ENCODE measurements at regions not wholly inside any gene's neighbourhood (a gene's known extent, or its start where the extent isn't known, plus 50 kb on each side); places are given as distances from the start of the nearest gene placed in this dataset.

DNA sequence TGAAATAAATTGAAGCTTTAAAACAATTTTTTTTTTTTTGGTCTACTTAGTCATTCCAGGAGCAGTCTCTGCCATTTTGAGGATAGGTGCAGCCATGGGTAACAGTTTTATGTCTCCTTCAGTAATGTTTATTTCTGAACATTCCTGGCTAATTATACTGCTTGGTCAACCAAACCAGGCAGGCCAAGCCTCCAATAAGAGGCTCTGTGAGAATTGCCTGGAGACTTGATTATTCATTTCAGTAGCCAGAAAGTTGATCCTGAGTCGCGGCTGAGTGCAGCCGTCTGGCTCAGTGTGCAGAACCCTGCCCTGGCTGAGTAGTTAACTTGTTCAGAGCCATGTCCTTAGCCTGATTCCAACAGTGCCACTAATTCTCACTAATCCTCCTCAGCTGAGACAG lies 364.0 kb upstream of the FAT3 start:
- peaks cover 0 to 13% of the 10 kb centered on the region in 2 experiments; a peak in 2 of 4 replicates for H3K4me1 ChIP-seq (ENCODE audit: control insufficient read depth in 1 of 2, insufficient read depth in 2 of 2, low read depth in 1 of 2, low read length in 1 of 2)
- no peaks in the 10 kb centered on the region for H3K36me3 ChIP-seq (replicated peaks in 1 of 2; ENCODE audit: control insufficient read depth in 1 of 2, insufficient read depth in 2 of 2, low read length in 1 of 2)
- no peak for DNase-seq
- no peak overlapping the region for H2AFZ ChIP-seq (ENCODE audit: low read depth)
- no peak overlapping the region for H3K9ac ChIP-seq
- H3K9me2 ChIP-seq = no peaks in the 10 kb centered on the region
- TF ChIP-seq YY1 (IDR thresholded peaks at IDR 0.05; ENCODE audit: low read depth) (no peak), RCOR1 (IDR thresholded peaks at IDR 0.05; ENCODE audit: low read length) (no peak), NFIC (IDR thresholded peaks at IDR 0.05; ENCODE audit: borderline replicate concordance) (no peak), GABPA (IDR thresholded peaks at IDR 0.05; ENCODE audit: low read depth) (no peak), CHD2 (IDR thresholded peaks at IDR 0.05; ENCODE audit: low read length, partially characterized antibody) (no peak), FOXJ3 (CRISPR knock-in tag; IDR thresholded peaks at IDR 0.05) (no peak), POLR2AphosphoS5 (IDR thresholded peaks at IDR 0.05; ENCODE audit: low read depth, low read length) (no peak), GATA2 (CRISPR knock-in tag; IDR thresholded peaks at IDR 0.05) (no peak), NRF1 (IDR thresholded peaks at IDR 0.05; ENCODE audit: low read depth, low read length) (no peak), RFX5 (IDR thresholded peaks at IDR 0.05; ENCODE audit: low read length) (no peak), MEF2A (IDR thresholded peaks at IDR 0.05; ENCODE audit: borderline replicate concordance, low read depth) (no peak), RXRA (IDR thresholded peaks at IDR 0.05; ENCODE audit: borderline replicate concordance, low read depth) (no peak), TAF1 (IDR thresholded peaks at IDR 0.05; ENCODE audit: borderline replicate concordance, low read depth, low read length) (no peak), SIN3A (IDR thresholded peaks at IDR 0.05; ENCODE audit: borderline replicate concordance, low read depth, low read length) (no peak)
- TF ChIP-seq, protein P1, sequence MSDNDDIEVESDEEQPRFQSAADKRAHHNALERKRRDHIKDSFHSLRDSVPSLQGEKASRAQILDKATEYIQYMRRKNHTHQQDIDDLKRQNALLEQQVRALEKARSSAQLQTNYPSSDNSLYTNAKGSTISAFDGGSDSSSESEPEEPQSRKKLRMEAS (IDR thresholded peaks at IDR 0.05; ENCODE audit: low read depth) = no peak
- TF ChIP-seq, protein P2, sequence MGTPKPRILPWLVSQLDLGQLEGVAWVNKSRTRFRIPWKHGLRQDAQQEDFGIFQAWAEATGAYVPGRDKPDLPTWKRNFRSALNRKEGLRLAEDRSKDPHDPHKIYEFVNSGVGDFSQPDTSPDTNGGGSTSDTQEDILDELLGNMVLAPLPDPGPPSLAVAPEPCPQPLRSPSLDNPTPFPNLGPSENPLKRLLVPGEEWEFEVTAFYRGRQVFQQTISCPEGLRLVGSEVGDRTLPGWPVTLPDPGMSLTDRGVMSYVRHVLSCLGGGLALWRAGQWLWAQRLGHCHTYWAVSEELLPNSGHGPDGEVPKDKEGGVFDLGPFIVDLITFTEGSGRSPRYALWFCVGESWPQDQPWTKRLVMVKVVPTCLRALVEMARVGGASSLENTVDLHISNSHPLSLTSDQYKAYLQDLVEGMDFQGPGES (IDR thresholded peaks at IDR 0.05; ENCODE audit: low read depth, low read length) = no peak
- TF ChIP-seq, protein P3, sequence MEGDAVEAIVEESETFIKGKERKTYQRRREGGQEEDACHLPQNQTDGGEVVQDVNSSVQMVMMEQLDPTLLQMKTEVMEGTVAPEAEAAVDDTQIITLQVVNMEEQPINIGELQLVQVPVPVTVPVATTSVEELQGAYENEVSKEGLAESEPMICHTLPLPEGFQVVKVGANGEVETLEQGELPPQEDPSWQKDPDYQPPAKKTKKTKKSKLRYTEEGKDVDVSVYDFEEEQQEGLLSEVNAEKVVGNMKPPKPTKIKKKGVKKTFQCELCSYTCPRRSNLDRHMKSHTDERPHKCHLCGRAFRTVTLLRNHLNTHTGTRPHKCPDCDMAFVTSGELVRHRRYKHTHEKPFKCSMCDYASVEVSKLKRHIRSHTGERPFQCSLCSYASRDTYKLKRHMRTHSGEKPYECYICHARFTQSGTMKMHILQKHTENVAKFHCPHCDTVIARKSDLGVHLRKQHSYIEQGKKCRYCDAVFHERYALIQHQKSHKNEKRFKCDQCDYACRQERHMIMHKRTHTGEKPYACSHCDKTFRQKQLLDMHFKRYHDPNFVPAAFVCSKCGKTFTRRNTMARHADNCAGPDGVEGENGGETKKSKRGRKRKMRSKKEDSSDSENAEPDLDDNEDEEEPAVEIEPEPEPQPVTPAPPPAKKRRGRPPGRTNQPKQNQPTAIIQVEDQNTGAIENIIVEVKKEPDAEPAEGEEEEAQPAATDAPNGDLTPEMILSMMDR (IDR thresholded peaks at IDR 0.05) = no peak
- TF ChIP-seq, protein P4, sequence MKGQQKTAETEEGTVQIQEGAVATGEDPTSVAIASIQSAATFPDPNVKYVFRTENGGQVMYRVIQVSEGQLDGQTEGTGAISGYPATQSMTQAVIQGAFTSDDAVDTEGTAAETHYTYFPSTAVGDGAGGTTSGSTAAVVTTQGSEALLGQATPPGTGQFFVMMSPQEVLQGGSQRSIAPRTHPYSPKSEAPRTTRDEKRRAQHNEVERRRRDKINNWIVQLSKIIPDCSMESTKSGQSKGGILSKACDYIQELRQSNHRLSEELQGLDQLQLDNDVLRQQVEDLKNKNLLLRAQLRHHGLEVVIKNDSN (IDR thresholded peaks at IDR 0.05; ENCODE audit: borderline replicate concordance, low read depth) = no peak
- TF ChIP-seq, protein P5, sequence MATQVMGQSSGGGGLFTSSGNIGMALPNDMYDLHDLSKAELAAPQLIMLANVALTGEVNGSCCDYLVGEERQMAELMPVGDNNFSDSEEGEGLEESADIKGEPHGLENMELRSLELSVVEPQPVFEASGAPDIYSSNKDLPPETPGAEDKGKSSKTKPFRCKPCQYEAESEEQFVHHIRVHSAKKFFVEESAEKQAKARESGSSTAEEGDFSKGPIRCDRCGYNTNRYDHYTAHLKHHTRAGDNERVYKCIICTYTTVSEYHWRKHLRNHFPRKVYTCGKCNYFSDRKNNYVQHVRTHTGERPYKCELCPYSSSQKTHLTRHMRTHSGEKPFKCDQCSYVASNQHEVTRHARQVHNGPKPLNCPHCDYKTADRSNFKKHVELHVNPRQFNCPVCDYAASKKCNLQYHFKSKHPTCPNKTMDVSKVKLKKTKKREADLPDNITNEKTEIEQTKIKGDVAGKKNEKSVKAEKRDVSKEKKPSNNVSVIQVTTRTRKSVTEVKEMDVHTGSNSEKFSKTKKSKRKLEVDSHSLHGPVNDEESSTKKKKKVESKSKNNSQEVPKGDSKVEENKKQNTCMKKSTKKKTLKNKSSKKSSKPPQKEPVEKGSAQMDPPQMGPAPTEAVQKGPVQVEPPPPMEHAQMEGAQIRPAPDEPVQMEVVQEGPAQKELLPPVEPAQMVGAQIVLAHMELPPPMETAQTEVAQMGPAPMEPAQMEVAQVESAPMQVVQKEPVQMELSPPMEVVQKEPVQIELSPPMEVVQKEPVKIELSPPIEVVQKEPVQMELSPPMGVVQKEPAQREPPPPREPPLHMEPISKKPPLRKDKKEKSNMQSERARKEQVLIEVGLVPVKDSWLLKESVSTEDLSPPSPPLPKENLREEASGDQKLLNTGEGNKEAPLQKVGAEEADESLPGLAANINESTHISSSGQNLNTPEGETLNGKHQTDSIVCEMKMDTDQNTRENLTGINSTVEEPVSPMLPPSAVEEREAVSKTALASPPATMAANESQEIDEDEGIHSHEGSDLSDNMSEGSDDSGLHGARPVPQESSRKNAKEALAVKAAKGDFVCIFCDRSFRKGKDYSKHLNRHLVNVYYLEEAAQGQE (IDR thresholded peaks at IDR 0.05; ENCODE audit: low read depth, low read length) = no peak
- no peaks in the 10 kb centered on the region for H3K27me3 ChIP-seq (ENCODE audit: insufficient read depth)
- WGBS (ENCODE audit: low lambda C conversion rate) = 100% methylated on average over 1 of the region's 3 CpGs
- H3F3A ChIP-seq (replicated peaks; ENCODE audit: insufficient read depth) = no peaks in the 10 kb centered on the region
- H3K27ac ChIP-seq (ENCODE audit: low read depth in 2 of 2, low read length in 1 of 2) = no peak overlapping the region; a peak in 1 of 4 replicates
- ChIA-PET CTCF (interaction anchor here (1.1 kb wide), 1 partner anchor 27 kb away, joined by 3 read pairs; no protein-coding TSS in a partner anchor), POLR2A (no interaction called here)
- H3K79me2 ChIP-seq (ENCODE audit: insufficient read depth) = no peaks in the 10 kb centered on the region
- no peaks in the 10 kb centered on the region for H4K20me1 ChIP-seq (ENCODE audit: insufficient read depth)
- H3K4me2 ChIP-seq = no peak overlapping the region
- H3K4me3 ChIP-seq (ENCODE audit: low read depth in 2 of 2, low read length in 1 of 2) = no peak overlapping the region
- H3K9me3 ChIP-seq = no peaks in the 10 kb centered on the region

Measured in SK-N-SH (cell line).